ENCODE measurements at regions not wholly inside any gene's neighbourhood (a gene's known extent, or its start where the extent isn't known, plus 50 kb on each side); places are given as distances from the start of the nearest gene placed in this dataset.
A peak's percentile ranks its signal among the peaks of the same experiment; 100 is the strongest.

- DNase-seq (ENCODE audit: low read depth, low spot score): no peak
Observed at GRCh38 chr1:198040880-198041279, 115.9 kb upstream of the NEK7 start.

- no peak for DNase-seq (ENCODE audit: low read depth, low spot score)
Observed at GRCh38 chr1:198042168-198042567, 114.6 kb upstream of the NEK7 start.

- DNase-seq (ENCODE audit: low read depth, low spot score): no peak
Observed at GRCh38 chr1:198047913-198048312, 108.9 kb upstream of the NEK7 start.

GRCh38 chr1:198054510-198054909, 102.3 kb upstream of the NEK7 start:
- DNase-seq (ENCODE audit: low read depth, low spot score): no peak

- no peak for DNase-seq (ENCODE audit: low read depth, low spot score)
Observed at GRCh38 chr1:198056255-198056654, 100.5 kb upstream of the NEK7 start.

- no peak for DNase-seq (ENCODE audit: low read depth, low spot score)
Observed at GRCh38 chr1:198064181-198064580, 92.6 kb upstream of the NEK7 start.

- no peak for DNase-seq (ENCODE audit: low read depth, low spot score)
Observed at GRCh38 chr1:198068285-198068684, 88.5 kb upstream of the NEK7 start.

GRCh38 chr1:198072177-198072576, 84.6 kb upstream of the NEK7 start:
- DNase-seq (ENCODE audit: low read depth, low spot score): no peak

GRCh38 chr1:198075296-198075695, 81.5 kb upstream of the NEK7 start:
- DNase-seq (ENCODE audit: low read depth, low spot score): no peak

- DNase-seq (ENCODE audit: low read depth, low spot score): no peak
Observed at GRCh38 chr1:198079432-198079951, 77.3 kb upstream of the NEK7 start.

- DNase-seq (ENCODE audit: low read depth, low spot score): no peak
Observed at GRCh38 chr1:198082576-198082975, 74.2 kb upstream of the NEK7 start.

- DNase-seq (ENCODE audit: low read depth, low spot score): no peak
Observed at GRCh38 chr1:198083549-198083948, 73.2 kb upstream of the NEK7 start.

GRCh38 chr1:198084241-198084908, 72.4 kb upstream of the NEK7 start:
- no peak for DNase-seq (ENCODE audit: low read depth, low spot score)

- DNase-seq (ENCODE audit: low read depth, low spot score): no peak
Observed at GRCh38 chr1:198086051-198086745, 70.6 kb upstream of the NEK7 start.

GRCh38 chr1:198087831-198088230, 69.0 kb upstream of the NEK7 start:
- no peak for DNase-seq (ENCODE audit: low read depth, low spot score)

- peak; percentile 10 for DNase-seq (ENCODE audit: low read depth, low spot score)
Observed at GRCh38 chr1:198088360-198089071, 68.3 kb upstream of the NEK7 start.

GRCh38 chr1:198096390-198096789, 60.4 kb upstream of the NEK7 start:
- DNase-seq (ENCODE audit: low read depth, low spot score): peak; percentile 47

GRCh38 chr1:198099755-198100154, 57.0 kb upstream of the NEK7 start:
- DNase-seq (ENCODE audit: low read depth, low spot score): no peak

- no peak for DNase-seq (ENCODE audit: low read depth, low spot score)
Observed at GRCh38 chr1:198101716-198102453, 54.9 kb upstream of the NEK7 start.

GRCh38 chr1:198102454-198102827, 54.4 kb upstream of the NEK7 start:
- no peak for DNase-seq (ENCODE audit: low read depth, low spot score)

- no peak for DNase-seq (ENCODE audit: low read depth, low spot score)
Observed at GRCh38 chr1:198105185-198105584, 51.6 kb upstream of the NEK7 start.

GRCh38 chr1:198106011-198106410, 50.8 kb upstream of the NEK7 start:
- DNase-seq (ENCODE audit: low read depth, low spot score): no peak

Data from smooth muscle cell of the brain vasculature (primary cell).